ENCODE measurements at regions not wholly inside any gene's neighbourhood (a gene's known extent, or its start where the extent isn't known, plus 50 kb on each side); places are given as distances from the start of the nearest gene placed in this dataset.

DNA sequence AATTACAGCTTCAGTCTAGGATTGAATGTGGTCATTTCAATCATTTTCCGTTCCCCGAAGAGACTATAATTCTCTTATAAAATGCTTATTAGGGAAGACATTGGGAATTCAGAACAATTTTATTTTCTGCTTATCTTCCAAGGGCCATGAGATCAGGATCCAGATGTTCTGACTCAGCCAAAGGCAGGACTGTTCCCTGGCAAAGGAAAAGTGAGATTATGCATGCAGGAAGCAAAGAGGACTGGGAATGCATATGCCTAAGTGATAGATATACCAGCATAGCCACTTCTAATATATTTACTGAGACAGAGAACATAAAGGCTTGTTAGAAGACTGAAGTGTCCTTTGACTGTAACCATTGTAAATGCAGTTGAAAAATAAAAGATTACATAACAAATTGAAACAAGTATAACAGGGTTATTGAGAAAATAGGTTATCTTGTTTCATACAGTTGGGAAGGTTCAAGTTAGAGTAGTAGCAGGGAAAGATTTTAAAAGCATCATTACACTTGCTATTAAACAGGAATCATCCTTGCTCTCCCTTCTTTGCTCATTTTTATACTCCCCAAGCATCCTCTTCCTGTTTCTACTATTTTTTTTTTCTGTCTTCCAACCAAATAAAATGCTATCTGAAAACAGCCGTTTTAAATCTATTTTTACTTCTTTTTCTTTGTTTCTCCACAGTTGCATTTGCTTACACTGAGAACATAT, 439.6 kb upstream of the ADAMTS5 start:
- no peak for TF ChIP-seq CTCF (IDR thresholded peaks at IDR 0.05)
- no peak for TF ChIP-seq POLR2A (IDR thresholded peaks at IDR 0.05)
